GM19438 (cell line): ENCODE measurements at regions not wholly inside any gene's neighbourhood (a gene's known extent, or its start where the extent isn't known, plus 50 kb on each side); places are given as distances from the start of the nearest gene placed in this dataset.

Experiments
- ATAC-seq: cut with Tn5 transposase; IDR thresholded peaks from one replicate; pipeline ENCODE4 v1.9.1; 2021; ENCODE audit warnings: low read depth; ENCODE audit not compliant: unreplicated experiment

DNA sequence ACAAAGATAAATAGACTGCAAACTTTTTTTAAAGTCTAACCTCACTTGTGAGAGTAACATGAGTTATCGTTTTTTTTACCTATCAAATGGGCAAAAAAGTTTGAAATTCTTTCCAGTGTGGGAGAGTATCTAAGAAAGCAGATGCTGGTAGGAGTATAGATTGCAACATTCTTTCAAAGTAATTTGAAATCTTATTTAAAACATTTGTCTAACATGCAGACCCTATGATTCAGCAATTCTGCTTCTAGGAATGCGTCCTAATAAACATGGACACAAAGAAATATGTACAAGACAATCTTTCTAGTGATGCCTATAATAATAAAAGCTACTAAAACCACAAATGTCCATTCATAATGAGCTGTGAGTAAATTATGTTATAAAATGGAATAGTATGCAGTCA lies 110.4 kb upstream of the TMCC3 start:
- no peak for ATAC-seq

- no peak for ATAC-seq
Observed at GRCh38 chr12:94756789-94757188, 106.4 kb upstream of the TMCC3 start.

GRCh38 chr12:94755598-94755997 lies 105.2 kb upstream of the TMCC3 start:
- no peak for ATAC-seq

DNA sequence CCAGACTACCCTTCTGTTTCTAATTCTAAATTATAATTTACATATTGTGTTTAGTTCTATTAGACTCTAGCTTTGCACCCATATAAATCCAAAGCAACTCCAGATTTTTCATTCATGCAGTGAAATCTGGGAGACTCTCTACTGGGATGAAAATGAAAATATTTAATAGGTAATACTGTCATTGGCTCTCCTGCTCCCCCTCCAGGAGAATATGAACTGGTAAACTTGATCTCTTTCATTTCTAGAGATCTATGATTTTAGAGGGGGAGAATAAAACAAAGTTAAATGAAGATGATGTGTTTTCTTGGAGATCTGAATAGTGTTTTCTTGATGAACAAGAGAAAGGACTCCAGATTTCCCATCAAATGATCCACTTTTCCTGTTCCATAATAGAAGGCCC lies 104.3 kb upstream of the TMCC3 start:
- ATAC-seq: no peak

DNA sequence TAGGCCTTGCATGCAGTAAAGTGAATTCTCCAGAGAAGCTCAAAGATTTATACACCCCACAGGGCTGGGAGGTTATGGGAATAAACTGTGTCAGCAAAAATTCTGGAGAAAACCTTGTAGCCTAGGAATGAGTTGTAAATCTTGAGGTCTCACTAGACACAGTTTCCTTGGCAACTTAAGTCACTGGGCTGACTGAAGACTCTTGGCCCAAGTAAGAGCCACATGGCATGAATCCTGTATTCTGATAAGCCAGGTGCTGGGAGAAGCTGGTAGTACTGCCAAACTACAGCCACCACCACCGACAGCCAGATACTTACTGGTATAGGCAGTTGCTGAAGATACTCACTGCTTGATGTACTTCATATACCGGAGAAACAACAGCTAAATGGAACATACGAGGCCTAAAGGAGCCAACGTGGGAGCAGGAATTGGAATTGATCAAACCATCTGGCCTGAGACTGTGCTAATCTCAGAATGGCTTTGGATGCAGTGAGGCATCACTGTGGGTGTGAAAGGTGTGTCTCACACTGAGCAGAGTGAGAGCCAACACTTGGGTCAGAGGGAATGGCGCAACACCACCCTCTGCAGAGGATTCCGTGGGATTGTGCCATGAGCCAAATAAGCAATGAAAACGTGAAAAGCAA lies 102.8 kb upstream of the TMCC3 start:
- ATAC-seq: no peak

- no peak for ATAC-seq
Observed at GRCh38 chr12:94750864-94751263, 100.5 kb upstream of the TMCC3 start.

DNA sequence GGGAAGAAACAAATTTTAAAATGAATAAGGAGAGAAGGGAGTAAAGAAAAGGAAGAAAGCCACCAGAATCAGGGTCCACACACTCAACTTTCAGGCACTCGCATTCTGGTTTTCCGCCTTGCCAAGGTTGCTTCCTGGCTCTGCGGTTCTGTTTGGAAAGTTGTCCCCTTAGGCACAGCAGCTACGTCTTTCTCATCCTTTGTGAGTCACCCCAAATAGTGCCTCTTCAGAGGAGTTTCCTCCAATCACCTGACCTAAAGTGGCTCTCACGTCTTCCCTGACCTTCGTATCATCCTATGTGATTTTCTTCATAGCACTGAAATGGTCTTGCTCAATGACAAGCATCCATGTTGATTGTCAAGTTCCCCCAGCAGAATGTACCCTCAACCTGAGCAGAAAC lies 99.5 kb upstream of the TMCC3 start:
- ATAC-seq: no peak

GRCh38 chr12:94749455-94749854 lies 99.1 kb upstream of the TMCC3 start:
- no peak for ATAC-seq

GRCh38 chr12:94748726-94749421 lies 98.5 kb upstream of the TMCC3 start:
- no peak for ATAC-seq

- no peak for ATAC-seq
Observed at GRCh38 chr12:94745562-94745961, 95.2 kb upstream of the TMCC3 start.

DNA sequence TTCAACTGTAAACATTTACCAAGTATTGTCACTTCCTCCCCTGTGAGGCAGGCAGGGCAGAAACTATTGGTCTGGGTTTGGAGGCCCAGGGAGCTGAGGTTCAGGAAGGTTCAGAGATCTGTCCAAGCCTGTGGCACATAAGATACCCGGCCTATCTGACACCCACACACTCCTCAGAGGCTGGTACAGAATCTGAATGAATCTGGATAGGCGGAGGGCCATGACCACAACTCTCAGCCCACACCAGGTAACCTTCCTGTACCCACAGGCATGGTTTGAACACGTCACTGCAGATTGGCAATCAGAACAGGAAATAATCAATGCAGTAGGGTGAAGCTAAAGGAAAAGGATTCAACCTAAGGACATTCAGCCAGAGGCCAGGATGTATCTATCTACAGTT lies 92.8 kb upstream of the TMCC3 start:
- no peak for ATAC-seq

DNA sequence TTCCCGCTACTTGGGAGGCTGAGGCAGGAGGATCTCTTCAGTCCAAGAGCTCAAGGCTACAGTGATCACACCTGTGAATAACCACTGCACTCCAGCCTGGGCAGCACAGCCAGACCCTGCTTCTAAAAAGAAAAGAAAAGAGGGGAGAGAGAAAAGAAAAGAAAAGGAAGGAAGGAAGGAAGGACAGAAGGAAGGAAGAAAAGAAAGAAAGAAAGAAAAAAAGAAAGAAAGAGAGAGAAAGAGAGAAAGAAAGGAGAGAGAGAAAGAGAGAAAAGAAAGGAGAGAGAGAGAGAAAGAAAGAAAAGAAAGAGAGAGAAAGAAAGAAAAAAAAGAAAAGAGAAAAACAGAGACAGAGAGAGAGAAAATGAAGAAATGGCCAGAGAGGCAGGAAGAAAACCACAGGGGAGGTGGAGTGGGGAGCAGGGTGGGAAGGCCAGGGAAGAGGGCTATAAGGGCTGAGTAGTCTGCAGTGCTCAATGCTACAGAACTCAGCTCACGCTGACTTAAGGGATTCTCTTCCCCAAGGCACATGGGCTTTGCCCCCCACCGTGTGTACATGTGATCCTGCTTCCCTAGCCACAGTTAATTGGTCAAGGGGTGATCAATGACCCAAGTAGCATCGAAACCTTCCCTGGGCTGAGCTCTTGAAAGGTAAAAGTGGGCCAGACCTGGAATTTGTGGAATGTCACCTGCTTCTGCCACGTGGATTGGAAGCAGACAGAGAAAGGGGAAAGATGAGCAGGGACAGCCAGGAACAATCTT lies 90.4 kb upstream of the TMCC3 start:
- ATAC-seq: no peak

- no peak for ATAC-seq
Observed at GRCh38 chr12:94736820-94737219, 86.5 kb upstream of the TMCC3 start.

- ATAC-seq: no peak
Observed at GRCh38 chr12:94736004-94736403, 85.6 kb upstream of the TMCC3 start.

- no peak for ATAC-seq
Observed at GRCh38 chr12:94733727-94734126, 83.4 kb upstream of the TMCC3 start.

GRCh38 chr12:94732367-94732990 lies 82.1 kb upstream of the TMCC3 start:
- ATAC-seq: no peak

- no peak for ATAC-seq
Observed at GRCh38 chr12:94731733-94732360, 81.5 kb upstream of the TMCC3 start.

- no peak for ATAC-seq
Observed at GRCh38 chr12:94730847-94731246, 80.5 kb upstream of the TMCC3 start.

DNA sequence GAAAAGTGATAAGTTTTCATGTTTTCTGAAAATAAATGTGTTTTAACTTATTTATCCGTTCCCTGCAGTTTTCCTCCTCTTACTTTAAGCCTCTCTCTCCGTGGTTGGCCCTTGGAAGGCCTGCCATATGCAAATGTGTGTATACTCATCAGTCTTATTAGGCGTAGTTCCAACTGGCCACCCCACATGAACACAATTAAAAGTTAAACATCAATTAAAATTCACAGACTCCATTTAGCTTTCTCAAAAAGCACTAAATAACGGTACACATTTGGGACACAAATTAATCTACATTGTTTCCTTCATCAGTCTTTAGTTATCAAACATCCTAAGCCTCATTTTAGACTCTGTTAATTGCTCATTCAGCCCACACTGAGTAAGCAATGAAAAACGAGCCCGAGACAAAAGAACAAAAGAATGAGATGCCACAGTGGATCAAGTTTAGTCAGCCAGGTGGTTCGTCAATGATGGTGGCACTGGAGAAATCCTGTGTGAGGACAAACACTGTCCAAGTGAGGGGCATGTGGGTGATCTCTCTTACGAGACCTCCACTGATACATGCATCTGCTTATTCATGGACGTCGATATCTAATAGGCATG lies 76.0 kb upstream of the TMCC3 start:
- no peak for ATAC-seq

DNA sequence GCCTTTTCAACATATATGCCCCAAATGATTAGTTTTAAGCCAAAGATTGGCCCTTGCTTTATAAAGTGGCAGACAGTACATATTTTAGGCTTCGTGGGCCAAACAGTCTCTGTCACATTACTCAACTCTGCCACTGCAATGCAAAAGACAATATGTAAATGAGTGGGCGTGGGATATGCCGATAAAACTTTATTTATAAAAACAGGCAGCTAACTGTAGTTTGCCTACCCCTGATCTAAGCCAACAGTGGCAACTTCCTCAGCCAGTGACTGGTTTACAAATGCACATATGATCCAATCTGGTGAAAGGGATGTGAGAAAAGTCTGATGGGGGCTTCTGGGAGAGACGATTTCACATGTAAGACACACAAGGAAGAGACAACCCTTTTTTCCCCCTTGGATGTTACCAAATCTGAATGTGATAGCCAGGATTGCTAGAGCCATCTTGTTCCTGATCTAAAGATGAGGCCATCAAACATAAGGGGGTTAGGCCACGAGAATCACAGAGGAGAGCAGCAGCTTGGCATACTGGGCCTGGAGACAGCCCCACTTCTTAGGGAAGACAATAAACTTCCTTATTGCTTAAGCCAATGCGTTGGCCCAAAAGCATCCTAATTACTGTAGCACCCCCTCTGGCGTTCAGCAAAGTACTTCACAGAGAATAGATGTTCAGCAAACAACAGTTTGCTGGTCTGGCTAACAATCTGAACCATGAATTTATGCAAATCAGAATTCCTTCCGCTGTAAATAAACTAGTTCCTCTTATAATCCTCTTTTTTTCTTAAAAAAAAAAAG lies 75.2 kb upstream of the TMCC3 start:
- no peak for ATAC-seq
